ENCODE measurements at regions not wholly inside any gene's neighbourhood (a gene's known extent, or its start where the extent isn't known, plus 50 kb on each side); places are given as distances from the start of the nearest gene placed in this dataset.

DNA sequence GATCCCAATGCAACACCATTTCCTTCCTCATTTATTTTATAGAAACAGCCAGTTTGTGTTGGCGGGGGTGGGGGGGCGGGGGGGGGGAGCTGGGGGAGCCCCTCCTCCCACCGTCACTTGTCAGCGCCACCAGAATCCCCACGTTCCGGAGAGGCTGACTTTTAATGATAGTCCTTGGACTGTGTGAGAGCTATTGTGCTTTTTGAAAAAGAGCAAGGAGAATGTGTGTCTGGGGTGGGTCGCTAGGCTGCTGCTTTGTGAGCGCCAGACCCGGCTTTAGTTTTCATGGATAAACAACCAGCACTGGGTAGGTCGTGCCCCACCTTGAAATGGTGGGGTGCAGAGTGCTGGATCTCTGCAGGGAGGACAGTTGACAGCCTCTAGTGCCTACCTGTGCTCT is 135.0 kb upstream of the ONECUT1 start:
- TF ChIP-seq EZH2 (IDR thresholded peaks at IDR 0.05; ENCODE audit: insufficient read depth, poor library complexity, severe bottlenecking) = no peak
- TF ChIP-seq EZH2phosphoT487 (IDR thresholded peaks at IDR 0.05; ENCODE audit: insufficient read depth, low read depth) = no peak
